ENCODE measurements at regions not wholly inside any gene's neighbourhood (a gene's known extent, or its start where the extent isn't known, plus 50 kb on each side); places are given as distances from the start of the nearest gene placed in this dataset.

DNA sequence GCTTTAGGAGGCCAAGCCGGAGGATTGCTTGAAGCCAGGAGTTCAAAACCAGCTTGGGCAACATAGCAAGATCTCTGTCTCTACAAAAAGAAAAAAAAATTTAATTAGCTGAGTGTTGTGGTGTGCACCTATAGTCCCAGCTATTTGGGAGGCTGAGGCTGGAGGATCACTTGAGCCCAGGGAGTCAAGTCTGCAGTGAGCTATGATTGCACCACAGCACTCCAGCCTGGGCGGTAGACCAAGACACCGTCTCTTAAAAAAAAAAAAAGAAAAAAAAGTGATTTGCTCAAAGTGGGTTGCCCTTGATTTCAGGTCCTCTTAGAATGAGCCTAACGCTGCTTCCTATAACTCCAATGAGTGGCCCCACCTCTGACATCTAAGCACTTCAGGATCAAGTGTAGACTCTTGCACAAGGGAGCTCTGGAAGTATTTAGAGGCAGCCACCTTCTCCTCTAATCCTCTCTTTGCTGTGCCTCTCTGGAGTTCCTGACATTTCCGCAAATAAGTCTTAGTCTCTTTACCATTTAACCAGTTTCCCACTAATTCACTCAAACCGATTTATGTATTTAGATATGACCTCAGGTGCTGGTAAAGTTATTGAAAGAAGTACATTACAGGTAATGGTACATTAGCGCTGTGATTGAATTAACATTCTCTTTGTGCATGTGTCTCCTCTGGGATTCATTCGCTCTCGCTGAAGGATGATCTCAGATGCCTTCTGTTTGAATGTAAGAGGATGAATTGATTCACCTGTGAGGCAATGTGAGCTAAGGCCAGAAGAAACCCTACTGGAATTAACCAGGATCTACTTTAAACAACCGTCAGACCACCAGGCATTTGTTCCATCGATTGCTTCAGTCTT, 60.8 kb upstream of the CELF2 start:
- Histone ChIP-seq H3K4me3 (ENCODE audit: control insufficient read depth in 2 of 3, extremely low read depth in 1 of 3, insufficient read depth in 2 of 3, low read depth in 1 of 3, low read length in 3 of 3) (no peak overlapping the region), H4K20me1 (ENCODE audit: control insufficient read depth, extremely low read depth, insufficient read depth, low read length) (no peaks in the 10 kb centered on the region), H3K9me3 (ENCODE audit: control insufficient read depth, low read depth, low read length) (no peaks in the 10 kb centered on the region), H3K4me2 (ENCODE audit: control insufficient read depth, extremely low read depth, insufficient read depth, low read depth, low read length) (no peak overlapping the region), H3K4me1 (ENCODE audit: control insufficient read depth, extremely low read depth, insufficient read depth, low read length) (no peaks in the 10 kb centered on the region), H3K9ac (ENCODE audit: control insufficient read depth, extremely low read depth, insufficient read depth, low read length) (no peak overlapping the region), H3K79me2 (ENCODE audit: control insufficient read depth, insufficient read depth, low read length) (no peaks in the 10 kb centered on the region), H3K36me3 (ENCODE audit: control insufficient read depth in 2 of 2, extremely low read depth in 1 of 2, insufficient read depth in 2 of 2, low read length in 2 of 2) (no peaks in the 10 kb centered on the region), H3K27me3 (ENCODE audit: control insufficient read depth, extremely low read depth, insufficient read depth, low read length) (no peaks in the 10 kb centered on the region), H2AFZ (ENCODE audit: control insufficient read depth, low read length) (no peak overlapping the region), H3K9me1 (ENCODE audit: control insufficient read depth, extremely low read depth, insufficient read depth, low read length) (no peaks in the 10 kb centered on the region), H3K27ac (ENCODE audit: control insufficient read depth, insufficient read depth, low read length) (no peak overlapping the region)
- FAIRE-seq: no peak
- TF ChIP-seq, protein P1, sequence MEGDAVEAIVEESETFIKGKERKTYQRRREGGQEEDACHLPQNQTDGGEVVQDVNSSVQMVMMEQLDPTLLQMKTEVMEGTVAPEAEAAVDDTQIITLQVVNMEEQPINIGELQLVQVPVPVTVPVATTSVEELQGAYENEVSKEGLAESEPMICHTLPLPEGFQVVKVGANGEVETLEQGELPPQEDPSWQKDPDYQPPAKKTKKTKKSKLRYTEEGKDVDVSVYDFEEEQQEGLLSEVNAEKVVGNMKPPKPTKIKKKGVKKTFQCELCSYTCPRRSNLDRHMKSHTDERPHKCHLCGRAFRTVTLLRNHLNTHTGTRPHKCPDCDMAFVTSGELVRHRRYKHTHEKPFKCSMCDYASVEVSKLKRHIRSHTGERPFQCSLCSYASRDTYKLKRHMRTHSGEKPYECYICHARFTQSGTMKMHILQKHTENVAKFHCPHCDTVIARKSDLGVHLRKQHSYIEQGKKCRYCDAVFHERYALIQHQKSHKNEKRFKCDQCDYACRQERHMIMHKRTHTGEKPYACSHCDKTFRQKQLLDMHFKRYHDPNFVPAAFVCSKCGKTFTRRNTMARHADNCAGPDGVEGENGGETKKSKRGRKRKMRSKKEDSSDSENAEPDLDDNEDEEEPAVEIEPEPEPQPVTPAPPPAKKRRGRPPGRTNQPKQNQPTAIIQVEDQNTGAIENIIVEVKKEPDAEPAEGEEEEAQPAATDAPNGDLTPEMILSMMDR (optimal IDR thresholded peaks at IDR 0.05 in 1 of 3, IDR thresholded peaks at IDR 0.05 in 1 of 3, conservative IDR thresholded peaks at IDR 0.05 in 1 of 3; ENCODE audit: extremely low read depth in 1 of 3, insufficient read depth in 2 of 3, low read length in 3 of 3): no peak
- no peak for TF ChIP-seq EZH2 (IDR thresholded peaks at IDR 0.05; ENCODE audit: low read length)
- dilution Hi-C loops (cut with MboI; ENCODE audit: extremely low pct_ligation_motif_present, low sequenced_read_pairs): no loop called here
- DNase-seq (ENCODE audit: low read depth, low spot score): no peak

DNA sequence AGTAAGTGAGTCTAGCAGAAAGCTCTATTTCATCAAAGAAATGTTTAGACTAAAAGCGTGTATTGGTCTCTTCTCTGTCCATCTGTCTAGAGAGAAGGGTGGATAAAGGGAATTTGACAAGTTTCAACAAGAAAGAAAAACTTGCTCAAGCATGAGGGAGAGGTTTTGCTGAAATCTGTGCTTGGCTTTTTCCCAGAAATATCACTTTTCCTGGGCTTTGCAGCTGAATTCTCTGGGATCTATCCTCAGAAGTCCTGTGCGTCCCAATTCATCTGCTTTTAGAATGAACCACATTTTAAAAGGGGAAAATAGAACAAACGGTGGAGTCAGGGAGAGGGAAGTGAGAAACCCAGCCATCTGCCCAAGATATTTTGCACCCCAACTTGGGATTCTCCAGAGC, 59.6 kb upstream of the CELF2 start:
- no peaks in the 10 kb centered on the region for H4K20me1 ChIP-seq (ENCODE audit: control insufficient read depth, extremely low read depth, insufficient read depth, low read length)

More for the DNA sequence above, 59.6 kb upstream of the CELF2 start:
- no peak overlapping the region for H3K27ac ChIP-seq (ENCODE audit: control insufficient read depth, insufficient read depth, low read length)
- no peaks in the 10 kb centered on the region for H3K9me1 ChIP-seq (ENCODE audit: control insufficient read depth, extremely low read depth, insufficient read depth, low read length)
- DNase-seq (ENCODE audit: low read depth, low spot score) (no peak), FAIRE-seq (no peak)
- no peaks in the 10 kb centered on the region for H3K79me2 ChIP-seq (ENCODE audit: control insufficient read depth, insufficient read depth, low read length)
- no peaks in the 10 kb centered on the region for H3K27me3 ChIP-seq (ENCODE audit: control insufficient read depth, extremely low read depth, insufficient read depth, low read length)
- H3K36me3 ChIP-seq (ENCODE audit: control insufficient read depth in 2 of 2, extremely low read depth in 1 of 2, insufficient read depth in 2 of 2, low read length in 2 of 2): no peaks in the 10 kb centered on the region
- no peaks in the 10 kb centered on the region for H3K4me1 ChIP-seq (ENCODE audit: control insufficient read depth, extremely low read depth, insufficient read depth, low read length)
- H3K4me3 ChIP-seq (ENCODE audit: control insufficient read depth in 2 of 3, extremely low read depth in 1 of 3, insufficient read depth in 2 of 3, low read depth in 1 of 3, low read length in 3 of 3): no peak overlapping the region
- H3K9ac ChIP-seq (ENCODE audit: control insufficient read depth, extremely low read depth, insufficient read depth, low read length): no peak overlapping the region
- H3K9me3 ChIP-seq (ENCODE audit: control insufficient read depth, low read depth, low read length): no peaks in the 10 kb centered on the region
- TF ChIP-seq, protein P1 (optimal IDR thresholded peaks at IDR 0.05 in 1 of 3, IDR thresholded peaks at IDR 0.05 in 1 of 3, conservative IDR thresholded peaks at IDR 0.05 in 1 of 3; ENCODE audit: extremely low read depth in 1 of 3, insufficient read depth in 2 of 3, low read length in 3 of 3): no peak
- no peak for TF ChIP-seq EZH2 (IDR thresholded peaks at IDR 0.05; ENCODE audit: low read length)
- no peak overlapping the region for H3K4me2 ChIP-seq (ENCODE audit: control insufficient read depth, extremely low read depth, insufficient read depth, low read depth, low read length)
- dilution Hi-C loops (cut with MboI; ENCODE audit: extremely low pct_ligation_motif_present, low sequenced_read_pairs): no loop called here
- H2AFZ ChIP-seq (ENCODE audit: control insufficient read depth, low read length): no peak overlapping the region
